ENCODE measurements at regions not wholly inside any gene's neighbourhood (a gene's known extent, or its start where the extent isn't known, plus 50 kb on each side); places are given as distances from the start of the nearest gene placed in this dataset.

GRCh38 chr4:151569650-151570049 is 160.7 kb downstream of the FHIP1A start:
- Histone ChIP-seq H3K9me3 (ENCODE audit: control insufficient read depth in 4 of 4, low read length in 3 of 4) (no peaks in the 10 kb centered on the region), H3K9ac (ENCODE audit: low read depth in 1 of 2, low read length in 2 of 2) (no peak overlapping the region), H3K36me3 (ENCODE audit: control insufficient read depth in 4 of 4, insufficient read depth in 3 of 4, low read depth in 1 of 4, low read length in 3 of 4) (no peaks in the 10 kb centered on the region), H3K27me3 (ENCODE audit: control insufficient read depth in 4 of 4, insufficient read depth in 4 of 4, low read length in 3 of 4) (no peaks in the 10 kb centered on the region), H3K27ac (ENCODE audit: low read depth in 1 of 2, low read length in 2 of 2) (no peak overlapping the region), H3K4me3 (ENCODE audit: low read depth in 1 of 3, low read length in 3 of 3) (no peak overlapping the region), H3K4me1 (ENCODE audit: control insufficient read depth in 4 of 4, insufficient read depth in 4 of 4, low read length in 3 of 4) (no peaks in the 10 kb centered on the region)
- DNase-seq (ENCODE audit: low spot score) = no peak
- TF ChIP-seq NR2F2 (IDR thresholded peaks at IDR 0.05) (no peak), YY1 (IDR thresholded peaks at IDR 0.05) (no peak), ATF3 (IDR thresholded peaks at IDR 0.05) (no peak), TAF1 (conservative IDR thresholded peaks at IDR 0.05) (no peak), FOXA1 (IDR thresholded peaks at IDR 0.05) (no peak), HNF4G (IDR thresholded peaks at IDR 0.05) (no peak), RAD21 (IDR thresholded peaks at IDR 0.05) (no peak), JUND (IDR thresholded peaks at IDR 0.05) (no peak), FOXA2 (IDR thresholded peaks at IDR 0.05) (no peak), GABPA (IDR thresholded peaks at IDR 0.05 in 1 of 2, conservative IDR thresholded peaks at IDR 0.05 in 1 of 2) (no peak), HNF4A (conservative IDR thresholded peaks at IDR 0.05) (no peak), EGR1 (IDR thresholded peaks at IDR 0.05; ENCODE audit: low read depth in 2 of 2) (no peak), SP1 (IDR thresholded peaks at IDR 0.05) (no peak), RXRA (IDR thresholded peaks at IDR 0.05) (no peak)
- TF ChIP-seq, protein P1, sequence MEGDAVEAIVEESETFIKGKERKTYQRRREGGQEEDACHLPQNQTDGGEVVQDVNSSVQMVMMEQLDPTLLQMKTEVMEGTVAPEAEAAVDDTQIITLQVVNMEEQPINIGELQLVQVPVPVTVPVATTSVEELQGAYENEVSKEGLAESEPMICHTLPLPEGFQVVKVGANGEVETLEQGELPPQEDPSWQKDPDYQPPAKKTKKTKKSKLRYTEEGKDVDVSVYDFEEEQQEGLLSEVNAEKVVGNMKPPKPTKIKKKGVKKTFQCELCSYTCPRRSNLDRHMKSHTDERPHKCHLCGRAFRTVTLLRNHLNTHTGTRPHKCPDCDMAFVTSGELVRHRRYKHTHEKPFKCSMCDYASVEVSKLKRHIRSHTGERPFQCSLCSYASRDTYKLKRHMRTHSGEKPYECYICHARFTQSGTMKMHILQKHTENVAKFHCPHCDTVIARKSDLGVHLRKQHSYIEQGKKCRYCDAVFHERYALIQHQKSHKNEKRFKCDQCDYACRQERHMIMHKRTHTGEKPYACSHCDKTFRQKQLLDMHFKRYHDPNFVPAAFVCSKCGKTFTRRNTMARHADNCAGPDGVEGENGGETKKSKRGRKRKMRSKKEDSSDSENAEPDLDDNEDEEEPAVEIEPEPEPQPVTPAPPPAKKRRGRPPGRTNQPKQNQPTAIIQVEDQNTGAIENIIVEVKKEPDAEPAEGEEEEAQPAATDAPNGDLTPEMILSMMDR (IDR thresholded peaks at IDR 0.05; ENCODE audit: low read depth, low read length, missing input control) = no peak
- TF ChIP-seq, protein P2, sequence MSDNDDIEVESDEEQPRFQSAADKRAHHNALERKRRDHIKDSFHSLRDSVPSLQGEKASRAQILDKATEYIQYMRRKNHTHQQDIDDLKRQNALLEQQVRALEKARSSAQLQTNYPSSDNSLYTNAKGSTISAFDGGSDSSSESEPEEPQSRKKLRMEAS (IDR thresholded peaks at IDR 0.05) = no peak
- TF ChIP-seq, protein P3, sequence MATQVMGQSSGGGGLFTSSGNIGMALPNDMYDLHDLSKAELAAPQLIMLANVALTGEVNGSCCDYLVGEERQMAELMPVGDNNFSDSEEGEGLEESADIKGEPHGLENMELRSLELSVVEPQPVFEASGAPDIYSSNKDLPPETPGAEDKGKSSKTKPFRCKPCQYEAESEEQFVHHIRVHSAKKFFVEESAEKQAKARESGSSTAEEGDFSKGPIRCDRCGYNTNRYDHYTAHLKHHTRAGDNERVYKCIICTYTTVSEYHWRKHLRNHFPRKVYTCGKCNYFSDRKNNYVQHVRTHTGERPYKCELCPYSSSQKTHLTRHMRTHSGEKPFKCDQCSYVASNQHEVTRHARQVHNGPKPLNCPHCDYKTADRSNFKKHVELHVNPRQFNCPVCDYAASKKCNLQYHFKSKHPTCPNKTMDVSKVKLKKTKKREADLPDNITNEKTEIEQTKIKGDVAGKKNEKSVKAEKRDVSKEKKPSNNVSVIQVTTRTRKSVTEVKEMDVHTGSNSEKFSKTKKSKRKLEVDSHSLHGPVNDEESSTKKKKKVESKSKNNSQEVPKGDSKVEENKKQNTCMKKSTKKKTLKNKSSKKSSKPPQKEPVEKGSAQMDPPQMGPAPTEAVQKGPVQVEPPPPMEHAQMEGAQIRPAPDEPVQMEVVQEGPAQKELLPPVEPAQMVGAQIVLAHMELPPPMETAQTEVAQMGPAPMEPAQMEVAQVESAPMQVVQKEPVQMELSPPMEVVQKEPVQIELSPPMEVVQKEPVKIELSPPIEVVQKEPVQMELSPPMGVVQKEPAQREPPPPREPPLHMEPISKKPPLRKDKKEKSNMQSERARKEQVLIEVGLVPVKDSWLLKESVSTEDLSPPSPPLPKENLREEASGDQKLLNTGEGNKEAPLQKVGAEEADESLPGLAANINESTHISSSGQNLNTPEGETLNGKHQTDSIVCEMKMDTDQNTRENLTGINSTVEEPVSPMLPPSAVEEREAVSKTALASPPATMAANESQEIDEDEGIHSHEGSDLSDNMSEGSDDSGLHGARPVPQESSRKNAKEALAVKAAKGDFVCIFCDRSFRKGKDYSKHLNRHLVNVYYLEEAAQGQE (IDR thresholded peaks at IDR 0.05) = no peak
- TF ChIP-seq, protein P4, sequence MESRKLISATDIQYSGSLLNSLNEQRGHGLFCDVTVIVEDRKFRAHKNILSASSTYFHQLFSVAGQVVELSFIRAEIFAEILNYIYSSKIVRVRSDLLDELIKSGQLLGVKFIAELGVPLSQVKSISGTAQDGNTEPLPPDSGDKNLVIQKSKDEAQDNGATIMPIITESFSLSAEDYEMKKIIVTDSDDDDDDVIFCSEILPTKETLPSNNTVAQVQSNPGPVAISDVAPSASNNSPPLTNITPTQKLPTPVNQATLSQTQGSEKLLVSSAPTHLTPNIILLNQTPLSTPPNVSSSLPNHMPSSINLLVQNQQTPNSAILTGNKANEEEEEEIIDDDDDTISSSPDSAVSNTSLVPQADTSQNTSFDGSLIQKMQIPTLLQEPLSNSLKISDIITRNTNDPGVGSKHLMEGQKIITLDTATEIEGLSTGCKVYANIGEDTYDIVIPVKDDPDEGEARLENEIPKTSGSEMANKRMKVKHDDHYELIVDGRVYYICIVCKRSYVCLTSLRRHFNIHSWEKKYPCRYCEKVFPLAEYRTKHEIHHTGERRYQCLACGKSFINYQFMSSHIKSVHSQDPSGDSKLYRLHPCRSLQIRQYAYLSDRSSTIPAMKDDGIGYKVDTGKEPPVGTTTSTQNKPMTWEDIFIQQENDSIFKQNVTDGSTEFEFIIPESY (IDR thresholded peaks at IDR 0.05) = no peak
